ENCODE measurements at regions not wholly inside any gene's neighbourhood (a gene's known extent, or its start where the extent isn't known, plus 50 kb on each side); places are given as distances from the start of the nearest gene placed in this dataset.

DNA sequence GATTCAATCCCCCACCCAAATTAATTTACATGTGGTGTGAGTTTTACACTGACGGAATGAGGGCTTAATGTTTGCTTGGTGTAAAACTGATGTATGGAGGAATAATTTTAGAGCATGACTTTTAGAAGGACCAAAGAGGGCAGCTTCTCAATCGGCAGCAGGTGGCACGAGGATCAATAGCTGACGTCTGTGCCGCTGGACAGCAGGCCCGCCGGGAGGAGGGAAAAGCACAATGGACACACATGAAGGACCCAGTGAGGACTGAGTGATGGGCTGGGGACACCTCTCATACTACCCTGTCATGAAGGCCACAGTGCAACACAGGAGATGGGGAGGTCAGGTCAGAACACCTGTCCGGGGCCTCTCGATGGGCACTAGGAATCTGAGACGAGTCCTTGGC, 61.4 kb upstream of the NSMCE3 start:
- Histone ChIP-seq H3K36me3 (ENCODE audit: control insufficient read depth in 2 of 2, insufficient read depth in 2 of 2, low read length in 2 of 2) (no peaks in the 10 kb centered on the region), H3K27ac (ENCODE audit: low read depth in 2 of 2, low read length in 2 of 2) (no peak overlapping the region), H3K9ac (ENCODE audit: low read depth in 1 of 2, low read length in 2 of 2) (no peak overlapping the region), H3K4me1 (ENCODE audit: control insufficient read depth in 2 of 2, insufficient read depth in 2 of 2, low read length in 2 of 2) (no peaks in the 10 kb centered on the region), H3K9me3 (ENCODE audit: control insufficient read depth in 2 of 2, low read length in 2 of 2) (peaks cover 0 to 2% of the 10 kb centered on the region in 2 donors), H3K4me3 (ENCODE audit: low read length in 2 of 2) (no peak overlapping the region), H3K27me3 (ENCODE audit: control insufficient read depth in 2 of 2, insufficient read depth in 2 of 2, low read length in 2 of 2) (no peaks in the 10 kb centered on the region)

DNA sequence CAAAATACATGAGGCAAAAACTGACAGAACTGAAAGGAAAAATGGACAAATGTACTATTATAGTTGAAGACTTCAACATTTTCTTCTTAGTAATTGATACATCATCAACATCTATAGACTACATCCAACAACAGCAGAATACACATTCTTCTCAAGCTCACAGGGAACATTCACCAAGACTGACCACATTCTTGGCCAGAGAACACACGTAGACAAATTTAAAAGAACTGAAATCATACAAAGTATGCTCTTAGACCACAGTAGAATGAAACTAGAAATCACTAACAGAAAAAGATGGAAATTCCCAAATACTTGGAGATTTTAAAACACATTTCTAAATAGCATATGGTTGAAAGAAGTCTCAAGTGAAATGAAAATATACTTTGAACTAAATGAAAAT, 55.1 kb upstream of the NSMCE3 start:
- H3K4me1 ChIP-seq (ENCODE audit: control insufficient read depth in 2 of 2, insufficient read depth in 2 of 2, low read length in 2 of 2), result no peaks in the 10 kb centered on the region
- H3K36me3 ChIP-seq (ENCODE audit: control insufficient read depth in 2 of 2, insufficient read depth in 2 of 2, low read length in 2 of 2), result no peaks in the 10 kb centered on the region

DNA sequence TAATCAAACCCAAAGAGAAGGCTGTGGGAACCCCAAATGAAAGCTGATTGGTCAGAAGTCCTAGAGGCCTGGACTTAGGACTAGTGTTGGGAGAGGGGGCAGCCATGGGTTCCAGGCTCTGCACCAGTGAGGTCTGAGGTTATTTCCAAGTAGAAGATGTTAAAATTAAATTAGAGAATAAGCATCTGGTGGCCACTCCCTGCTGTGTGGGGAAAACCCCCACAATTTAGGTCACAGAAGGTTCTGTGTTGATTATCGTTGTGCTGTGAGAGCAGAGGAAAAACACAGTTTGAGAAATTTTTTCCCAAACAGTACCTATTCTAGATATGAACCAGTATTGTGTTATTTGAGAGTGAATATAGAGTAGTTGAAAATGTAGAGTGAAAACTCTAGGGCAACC, 53.9 kb upstream of the NSMCE3 start:
- no peaks in the 10 kb centered on the region for H3K27me3 ChIP-seq (ENCODE audit: control insufficient read depth in 2 of 2, insufficient read depth in 2 of 2, low read length in 2 of 2)
- H3K36me3 ChIP-seq (ENCODE audit: control insufficient read depth in 2 of 2, insufficient read depth in 2 of 2, low read length in 2 of 2), result no peaks in the 10 kb centered on the region
- no peaks in the 10 kb centered on the region for H3K4me1 ChIP-seq (ENCODE audit: control insufficient read depth in 2 of 2, insufficient read depth in 2 of 2, low read length in 2 of 2)
- no peak overlapping the region for H3K27ac ChIP-seq (ENCODE audit: low read depth in 2 of 2, low read length in 2 of 2)
- no peak overlapping the region for H3K9ac ChIP-seq (ENCODE audit: low read depth in 1 of 2, low read length in 2 of 2)
- H3K9me3 ChIP-seq (ENCODE audit: control insufficient read depth in 2 of 2, low read length in 2 of 2), result peaks cover 0 to 4% of the 10 kb centered on the region in 2 donors
- no peak overlapping the region for H3K4me3 ChIP-seq (ENCODE audit: low read length in 2 of 2)

More for the DNA sequence above, 55.1 kb upstream of the NSMCE3 start:
- no peaks in the 10 kb centered on the region for H3K27me3 ChIP-seq (ENCODE audit: control insufficient read depth in 2 of 2, insufficient read depth in 2 of 2, low read length in 2 of 2)
- H3K9me3 ChIP-seq (ENCODE audit: control insufficient read depth in 2 of 2, low read length in 2 of 2), result peaks cover 0 to 4% of the 10 kb centered on the region in 2 donors
- no peak overlapping the region for H3K9ac ChIP-seq (ENCODE audit: low read depth in 1 of 2, low read length in 2 of 2)
- H3K4me3 ChIP-seq (ENCODE audit: low read length in 2 of 2), result no peak overlapping the region
- H3K27ac ChIP-seq (ENCODE audit: low read depth in 2 of 2, low read length in 2 of 2), result no peak overlapping the region

DNA sequence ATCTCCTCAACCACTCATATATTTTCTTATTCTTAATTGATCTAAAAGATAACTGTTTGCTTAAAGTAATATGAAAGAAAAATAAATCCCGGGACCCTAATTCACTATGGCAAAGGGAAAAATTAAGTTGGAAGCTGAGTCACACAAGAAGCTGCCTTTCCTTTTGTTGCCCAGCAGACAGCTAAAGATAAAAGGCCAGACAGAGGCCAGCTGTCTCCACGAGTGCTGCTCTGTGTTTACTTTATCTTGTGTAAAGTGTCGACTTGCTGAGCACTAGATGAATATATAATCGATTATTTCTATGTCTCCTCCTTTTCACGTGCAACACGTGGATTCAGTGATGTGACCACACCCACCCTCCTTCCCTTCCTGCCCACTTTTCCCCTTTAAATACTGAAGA, 52.8 kb upstream of the NSMCE3 start:
- no peaks in the 10 kb centered on the region for H3K4me1 ChIP-seq (ENCODE audit: control insufficient read depth in 2 of 2, insufficient read depth in 2 of 2, low read length in 2 of 2)
- no peak overlapping the region for H3K4me3 ChIP-seq (ENCODE audit: low read length in 2 of 2)
- peaks cover 0 to 4% of the 10 kb centered on the region in 2 donors for H3K9me3 ChIP-seq (ENCODE audit: control insufficient read depth in 2 of 2, low read length in 2 of 2)
- no peak overlapping the region for H3K9ac ChIP-seq (ENCODE audit: low read depth in 1 of 2, low read length in 2 of 2)
- no peaks in the 10 kb centered on the region for H3K27me3 ChIP-seq (ENCODE audit: control insufficient read depth in 2 of 2, insufficient read depth in 2 of 2, low read length in 2 of 2)
- H3K36me3 ChIP-seq (ENCODE audit: control insufficient read depth in 2 of 2, insufficient read depth in 2 of 2, low read length in 2 of 2), result no peaks in the 10 kb centered on the region
- H3K27ac ChIP-seq (ENCODE audit: low read depth in 2 of 2, low read length in 2 of 2), result no peak overlapping the region

DNA sequence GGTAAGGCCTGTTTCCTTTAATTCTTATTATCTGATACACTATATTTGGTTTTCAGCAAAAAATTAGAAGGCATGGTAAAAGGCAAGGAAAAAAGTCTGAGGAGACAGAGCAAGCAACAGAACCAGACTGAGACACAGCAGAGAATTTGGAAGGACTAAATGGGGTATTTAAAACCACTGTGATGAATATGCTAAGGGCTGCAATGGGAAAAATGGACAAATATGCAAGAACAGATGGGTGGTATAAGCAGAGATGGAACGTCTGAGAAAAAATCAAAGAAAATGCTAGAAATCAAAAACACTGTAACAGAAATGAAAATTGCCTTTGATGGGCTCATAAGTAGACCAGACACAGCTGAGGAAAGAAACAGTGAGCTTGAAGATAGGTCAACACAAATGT, 50.8 kb upstream of the NSMCE3 start:
- no peaks in the 10 kb centered on the region for H3K27me3 ChIP-seq (ENCODE audit: control insufficient read depth in 2 of 2, insufficient read depth in 2 of 2, low read length in 2 of 2)
- no peaks in the 10 kb centered on the region for H3K9me3 ChIP-seq (ENCODE audit: control insufficient read depth in 2 of 2, low read length in 2 of 2)
- H3K4me3 ChIP-seq (ENCODE audit: low read length in 2 of 2), result no peak overlapping the region
- no peaks in the 10 kb centered on the region for H3K36me3 ChIP-seq (ENCODE audit: control insufficient read depth in 2 of 2, insufficient read depth in 2 of 2, low read length in 2 of 2)
- H3K4me1 ChIP-seq (ENCODE audit: control insufficient read depth in 2 of 2, insufficient read depth in 2 of 2, low read length in 2 of 2), result no peaks in the 10 kb centered on the region
- H3K9ac ChIP-seq (ENCODE audit: low read depth in 1 of 2, low read length in 2 of 2), result no peak overlapping the region
- H3K27ac ChIP-seq (ENCODE audit: low read depth in 2 of 2, low read length in 2 of 2), result no peak overlapping the region

DNA sequence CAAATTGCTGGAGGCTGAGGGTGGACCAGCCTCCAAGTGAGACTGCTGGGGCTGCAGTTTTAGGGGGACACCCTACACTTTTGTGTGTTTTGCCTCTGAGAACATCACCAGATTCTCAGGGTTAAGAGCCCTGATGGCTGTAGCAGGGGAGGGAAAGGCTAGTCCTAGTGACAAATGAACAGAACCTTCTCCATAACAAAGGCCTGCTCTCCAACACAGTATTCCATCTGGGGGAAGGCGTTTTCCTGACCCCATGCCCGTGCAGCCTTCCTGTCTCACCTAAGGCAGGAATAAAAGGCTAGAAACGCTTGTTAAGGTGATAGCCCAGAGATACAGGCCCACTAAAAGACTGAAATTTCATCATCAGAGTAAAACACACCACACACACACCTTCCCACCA, 50.2 kb upstream of the NSMCE3 start:
- no peaks in the 10 kb centered on the region for H3K36me3 ChIP-seq (ENCODE audit: control insufficient read depth in 2 of 2, insufficient read depth in 2 of 2, low read length in 2 of 2)
- no peaks in the 10 kb centered on the region for H3K4me1 ChIP-seq (ENCODE audit: control insufficient read depth in 2 of 2, insufficient read depth in 2 of 2, low read length in 2 of 2)
- no peak overlapping the region for H3K9ac ChIP-seq (ENCODE audit: low read depth in 1 of 2, low read length in 2 of 2)

More for the DNA sequence above, 50.2 kb upstream of the NSMCE3 start:
- H3K9me3 ChIP-seq (ENCODE audit: control insufficient read depth in 2 of 2, low read length in 2 of 2), result no peaks in the 10 kb centered on the region
- no peaks in the 10 kb centered on the region for H3K27me3 ChIP-seq (ENCODE audit: control insufficient read depth in 2 of 2, insufficient read depth in 2 of 2, low read length in 2 of 2)
- no peak overlapping the region for H3K27ac ChIP-seq (ENCODE audit: low read depth in 2 of 2, low read length in 2 of 2)
- H3K4me3 ChIP-seq (ENCODE audit: low read length in 2 of 2), result no peak overlapping the region

Data from mucosa of rectum (tissue), 2 donors.